ENCODE measurements at regions not wholly inside any gene's neighbourhood (a gene's known extent, or its start where the extent isn't known, plus 50 kb on each side); places are given as distances from the start of the nearest gene placed in this dataset.

DNA sequence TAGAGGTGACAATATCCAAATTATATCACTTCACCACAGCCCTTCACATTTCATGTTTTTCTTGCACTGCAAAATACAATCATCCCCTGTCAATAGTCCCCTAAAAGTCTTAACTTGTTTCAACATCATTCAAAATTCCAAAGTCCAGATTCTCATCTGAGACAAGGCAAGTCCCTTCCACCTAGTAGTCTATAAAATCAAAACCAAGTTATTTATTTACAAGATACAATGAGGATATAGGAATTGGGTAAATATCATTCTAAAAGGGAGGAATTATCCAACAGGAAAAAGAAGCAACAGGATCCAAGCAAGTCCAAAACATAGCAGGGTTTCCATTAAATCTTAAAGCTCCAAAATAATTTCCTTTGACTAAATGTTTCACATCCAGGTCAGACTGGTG is 1076.1 kb upstream of the TMEFF2 start:
- ATAC-seq: no peak
- Histone ChIP-seq H3K4me3 (no peak overlapping the region), H3K4me1 (no peaks in the 10 kb centered on the region), H3K4me2 (no peak overlapping the region), H3K9me3 (no peaks in the 10 kb centered on the region), H3K27ac (no peak overlapping the region)
- FAIRE-seq: no peak
- TF ChIP-seq HDAC2 (IDR thresholded peaks at IDR 0.05): no peak
- TF ChIP-seq KDM1A (IDR thresholded peaks at IDR 0.05; ENCODE audit: low read depth): no peak
- TF ChIP-seq, protein P1, sequence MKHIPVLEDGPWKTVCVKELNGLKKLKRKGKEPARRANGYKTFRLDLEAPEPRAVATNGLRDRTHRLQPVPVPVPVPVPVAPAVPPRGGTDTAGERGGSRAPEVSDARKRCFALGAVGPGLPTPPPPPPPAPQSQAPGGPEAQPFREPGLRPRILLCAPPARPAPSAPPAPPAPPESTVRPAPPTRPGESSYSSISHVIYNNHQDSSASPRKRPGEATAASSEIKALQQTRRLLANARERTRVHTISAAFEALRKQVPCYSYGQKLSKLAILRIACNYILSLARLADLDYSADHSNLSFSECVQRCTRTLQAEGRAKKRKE (CRISPR knock-in tag; IDR thresholded peaks at IDR 0.05; ENCODE audit: low read depth): no peak
- TF ChIP-seq, protein P2, sequence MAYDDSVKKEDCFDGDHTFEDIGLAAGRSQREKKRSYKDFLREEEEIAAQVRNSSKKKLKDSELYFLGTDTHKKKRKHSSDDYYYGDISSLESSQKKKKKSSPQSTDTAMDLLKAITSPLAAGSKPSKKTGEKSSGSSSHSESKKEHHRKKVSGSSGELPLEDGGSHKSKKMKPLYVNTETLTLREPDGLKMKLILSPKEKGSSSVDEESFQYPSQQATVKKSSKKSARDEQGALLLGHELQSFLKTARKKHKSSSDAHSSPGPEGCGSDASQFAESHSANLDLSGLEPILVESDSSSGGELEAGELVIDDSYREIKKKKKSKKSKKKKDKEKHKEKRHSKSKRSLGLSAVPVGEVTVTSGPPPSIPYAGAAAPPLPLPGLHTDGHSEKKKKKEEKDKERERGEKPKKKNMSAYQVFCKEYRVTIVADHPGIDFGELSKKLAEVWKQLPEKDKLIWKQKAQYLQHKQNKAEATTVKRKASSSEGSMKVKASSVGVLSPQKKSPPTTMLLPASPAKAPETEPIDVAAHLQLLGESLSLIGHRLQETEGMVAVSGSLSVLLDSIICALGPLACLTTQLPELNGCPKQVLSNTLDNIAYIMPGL (CRISPR knock-in tag; IDR thresholded peaks at IDR 0.05; ENCODE audit: borderline replicate concordance): no peak
- no peak for TF ChIP-seq SMC3 (IDR thresholded peaks at IDR 0.05)
- TF ChIP-seq HEYL (CRISPR knock-in tag; IDR thresholded peaks at IDR 0.05): no peak
- no peak for TF ChIP-seq FOSB (CRISPR knock-in tag; IDR thresholded peaks at IDR 0.05)
- TF ChIP-seq ZNF302 (CRISPR knock-in tag; IDR thresholded peaks at IDR 0.05): no peak
- TF ChIP-seq CHD2 (IDR thresholded peaks at IDR 0.05; ENCODE audit: low read length, partially characterized antibody): no peak
- no peak for TF ChIP-seq NPAS2 (CRISPR knock-in tag; IDR thresholded peaks at IDR 0.05; ENCODE audit: borderline replicate concordance)
- CTCF ChIA-PET: no interaction called here
- DNase-seq (ENCODE audit: low read depth in 1 of 2, low spot score in 1 of 2): no peak
- POLR2A ChIA-PET: no interaction called here

DNA sequence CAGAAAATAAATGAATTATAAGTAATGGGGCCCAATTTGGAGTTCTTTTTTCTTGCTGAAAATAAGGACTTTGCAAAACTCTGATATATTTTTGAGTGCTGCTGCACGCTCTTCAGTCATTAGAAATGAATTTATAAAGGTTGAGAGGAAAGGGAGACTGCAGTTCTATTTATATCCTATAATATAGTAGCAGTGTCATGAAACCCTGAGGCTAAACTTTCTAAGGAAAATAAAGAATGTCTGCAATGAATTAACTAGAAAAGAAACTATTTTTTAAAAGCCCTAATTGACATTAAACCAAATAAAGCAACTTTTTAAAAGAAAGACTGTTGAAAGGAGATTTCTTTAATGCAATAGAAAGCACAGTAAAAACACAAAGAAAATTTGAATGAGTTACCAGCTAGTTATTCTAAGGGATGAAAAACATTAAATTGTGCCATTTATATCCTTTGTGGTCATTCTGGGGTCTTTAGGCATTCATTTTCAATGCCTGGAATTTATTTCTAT is 1072.8 kb upstream of the TMEFF2 start:
- POLR2A ChIA-PET: no interaction called here

More for the DNA sequence above, 1072.8 kb upstream of the TMEFF2 start:
- TF ChIP-seq, protein P3, sequence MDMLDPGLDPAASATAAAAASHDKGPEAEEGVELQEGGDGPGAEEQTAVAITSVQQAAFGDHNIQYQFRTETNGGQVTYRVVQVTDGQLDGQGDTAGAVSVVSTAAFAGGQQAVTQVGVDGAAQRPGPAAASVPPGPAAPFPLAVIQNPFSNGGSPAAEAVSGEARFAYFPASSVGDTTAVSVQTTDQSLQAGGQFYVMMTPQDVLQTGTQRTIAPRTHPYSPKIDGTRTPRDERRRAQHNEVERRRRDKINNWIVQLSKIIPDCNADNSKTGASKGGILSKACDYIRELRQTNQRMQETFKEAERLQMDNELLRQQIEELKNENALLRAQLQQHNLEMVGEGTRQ (IDR thresholded peaks at IDR 0.05): no peak
- TF ChIP-seq ESRRA (IDR thresholded peaks at IDR 0.05; ENCODE audit: borderline replicate concordance, low read length) (no peak), RFX5 (IDR thresholded peaks at IDR 0.05) (no peak), JUN (IDR thresholded peaks at IDR 0.05) (no peak), ZNF302 (CRISPR knock-in tag; IDR thresholded peaks at IDR 0.05) (no peak), EHF (CRISPR knock-in tag; IDR thresholded peaks at IDR 0.05) (no peak), CBX8 (IDR thresholded peaks at IDR 0.05) (no peak), ZSCAN20 (CRISPR knock-in tag; IDR thresholded peaks at IDR 0.05) (no peak), RCOR1 (IDR thresholded peaks at IDR 0.05; ENCODE audit: low read depth, low read length) (no peak), NPAS2 (CRISPR knock-in tag; IDR thresholded peaks at IDR 0.05; ENCODE audit: borderline replicate concordance) (no peak), POLR2AphosphoS2 (conservative IDR thresholded peaks at IDR 0.05; ENCODE audit: low read length) (no peak), KDM5A (IDR thresholded peaks at IDR 0.05) (no peak), CHD4 (IDR thresholded peaks at IDR 0.05; ENCODE audit: borderline replicate concordance) (no peak), RAD21 (conservative IDR thresholded peaks at IDR 0.05 in 1 of 2, IDR thresholded peaks at IDR 0.05 in 1 of 2) (no peak), FOSB (CRISPR knock-in tag; IDR thresholded peaks at IDR 0.05) (no peak), EHMT2 (IDR thresholded peaks at IDR 0.05; ENCODE audit: low read depth) (no peak)
- TF ChIP-seq, protein P4, sequence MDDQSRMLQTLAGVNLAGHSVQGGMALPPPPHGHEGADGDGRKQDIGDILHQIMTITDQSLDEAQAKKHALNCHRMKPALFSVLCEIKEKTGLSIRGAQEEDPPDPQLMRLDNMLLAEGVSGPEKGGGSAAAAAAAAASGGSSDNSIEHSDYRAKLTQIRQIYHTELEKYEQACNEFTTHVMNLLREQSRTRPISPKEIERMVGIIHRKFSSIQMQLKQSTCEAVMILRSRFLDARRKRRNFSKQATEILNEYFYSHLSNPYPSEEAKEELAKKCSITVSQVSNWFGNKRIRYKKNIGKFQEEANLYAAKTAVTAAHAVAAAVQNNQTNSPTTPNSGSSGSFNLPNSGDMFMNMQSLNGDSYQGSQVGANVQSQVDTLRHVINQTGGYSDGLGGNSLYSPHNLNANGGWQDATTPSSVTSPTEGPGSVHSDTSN (IDR thresholded peaks at IDR 0.05): no peak
- TF ChIP-seq, protein P5, sequence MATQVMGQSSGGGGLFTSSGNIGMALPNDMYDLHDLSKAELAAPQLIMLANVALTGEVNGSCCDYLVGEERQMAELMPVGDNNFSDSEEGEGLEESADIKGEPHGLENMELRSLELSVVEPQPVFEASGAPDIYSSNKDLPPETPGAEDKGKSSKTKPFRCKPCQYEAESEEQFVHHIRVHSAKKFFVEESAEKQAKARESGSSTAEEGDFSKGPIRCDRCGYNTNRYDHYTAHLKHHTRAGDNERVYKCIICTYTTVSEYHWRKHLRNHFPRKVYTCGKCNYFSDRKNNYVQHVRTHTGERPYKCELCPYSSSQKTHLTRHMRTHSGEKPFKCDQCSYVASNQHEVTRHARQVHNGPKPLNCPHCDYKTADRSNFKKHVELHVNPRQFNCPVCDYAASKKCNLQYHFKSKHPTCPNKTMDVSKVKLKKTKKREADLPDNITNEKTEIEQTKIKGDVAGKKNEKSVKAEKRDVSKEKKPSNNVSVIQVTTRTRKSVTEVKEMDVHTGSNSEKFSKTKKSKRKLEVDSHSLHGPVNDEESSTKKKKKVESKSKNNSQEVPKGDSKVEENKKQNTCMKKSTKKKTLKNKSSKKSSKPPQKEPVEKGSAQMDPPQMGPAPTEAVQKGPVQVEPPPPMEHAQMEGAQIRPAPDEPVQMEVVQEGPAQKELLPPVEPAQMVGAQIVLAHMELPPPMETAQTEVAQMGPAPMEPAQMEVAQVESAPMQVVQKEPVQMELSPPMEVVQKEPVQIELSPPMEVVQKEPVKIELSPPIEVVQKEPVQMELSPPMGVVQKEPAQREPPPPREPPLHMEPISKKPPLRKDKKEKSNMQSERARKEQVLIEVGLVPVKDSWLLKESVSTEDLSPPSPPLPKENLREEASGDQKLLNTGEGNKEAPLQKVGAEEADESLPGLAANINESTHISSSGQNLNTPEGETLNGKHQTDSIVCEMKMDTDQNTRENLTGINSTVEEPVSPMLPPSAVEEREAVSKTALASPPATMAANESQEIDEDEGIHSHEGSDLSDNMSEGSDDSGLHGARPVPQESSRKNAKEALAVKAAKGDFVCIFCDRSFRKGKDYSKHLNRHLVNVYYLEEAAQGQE (IDR thresholded peaks at IDR 0.05): no peak
- no peak overlapping the region for H3K4me2 ChIP-seq
- 60% methylated on average over 1 of the region's 1 CpG for WGBS (ENCODE audit: missing lambda C conversion rate)
- no peak for DNase-seq (ENCODE audit: low read depth in 1 of 2, low spot score in 1 of 2)
- H3K4me3 ChIP-seq: no peak overlapping the region
- H3K9me3 ChIP-seq: no peaks in the 10 kb centered on the region
- no peak for ATAC-seq
- CTCF ChIA-PET: no interaction called here
- no peak for FAIRE-seq
- no peak overlapping the region for H3K27ac ChIP-seq
- H3K4me1 ChIP-seq: no peaks in the 10 kb centered on the region
